Activated B cell treated with CpG ODN at 0.5 μM for 24 hours (primary cell): ENCODE measurements at regions not wholly inside any gene's neighbourhood (a gene's known extent, or its start where the extent isn't known, plus 50 kb on each side); places are given as distances from the start of the nearest gene placed in this dataset.

Experiments used
- ATAC-seq: fragments of 200-7000 bp; cut with Tn5 transposase; one replicate; pipeline ENCODE4 v1.10.0; 2021; ENCODE audit warnings: low read depth, mild to moderate bottlenecking, moderate library complexity
- CTCF ChIA-PET: fragments of 350-600 bp; sonication (Branson Sonifier 250); formaldehyde crosslinking; loops from one replicate; lab custom pipeline; 2021; ENCODE audit warnings: antibody characterized with exemption; lab: Charles Lee
- POLR2A ChIA-PET: fragments of 350-600 bp; sonication (Branson Sonifier 250); formaldehyde crosslinking; loops from one replicate; lab custom pipeline; 2021; ENCODE audit warnings: antibody characterized with exemption; lab: Charles Lee
- DNase-seq: peaks from one replicate; pipeline ENCODE4 v3.0.0; 2022
- H3K27ac Mint-ChIP-seq: one replicate; pipeline ENCODE4 v1.8.0; 2020; ENCODE audit warnings: mixed read lengths
- H3K27me3 Mint-ChIP-seq: one replicate; pipeline ENCODE4 v1.8.0; 2021; ENCODE audit warnings: mixed read lengths
- H3K36me3 Mint-ChIP-seq: one replicate; pipeline ENCODE4 v1.8.0; 2021; ENCODE audit warnings: low read depth, mixed read lengths
- H3K4me1 Mint-ChIP-seq: one replicate; pipeline ENCODE4 v1.8.0; 2021; ENCODE audit warnings: mixed read lengths
- H3K4me3 Mint-ChIP-seq: one replicate; pipeline ENCODE4 v1.8.0; 2020; ENCODE audit warnings: mild to moderate bottlenecking, mixed read lengths
- H3K9me3 Mint-ChIP-seq: one replicate; pipeline ENCODE4 v1.8.0; 2020; ENCODE audit warnings: mixed read lengths
- CTCF ChIP-seq: fragments of 200-600 bp; IDR thresholded peaks from one replicate; pipeline ENCODE4 v1.8.0; 2022; ENCODE audit warnings: antibody characterized with exemption, mild to moderate bottlenecking
- intact Hi-C: fragments of 100-400 bp; cut with micrococcal nuclease; formaldehyde crosslinking; loops from one replicate; pipeline ENCODE4 v1.15.1; 2024

GRCh38 chr3:132247211-132247610 is 70.0 kb upstream of the ACP3 start:
- Mint-ChIP-seq H3K27me3 (peaks cover 4% of the 10 kb centered on the region), H3K4me1 (no peaks in the 10 kb centered on the region), H3K27ac (no peak overlapping the region), H3K4me3 (no peak overlapping the region), H3K36me3 (no peaks in the 10 kb centered on the region), H3K9me3 (no peaks in the 10 kb centered on the region)
- DNase-seq (no peak), ATAC-seq (no peak)
- CTCF ChIA-PET = interaction anchor here (1.3 kb wide), 1 partner anchor 96 kb away, joined by 5 read pairs; no protein-coding TSS in a partner anchor
- intact Hi-C loops = no loop called here
- POLR2A ChIA-PET = no interaction called here
- TF ChIP-seq CTCF = no peak

GRCh38 chr3:132248490-132248889 is 68.7 kb upstream of the ACP3 start:
- POLR2A ChIA-PET = no interaction called here
- Mint-ChIP-seq H3K27ac (no peak overlapping the region), H3K36me3 (no peaks in the 10 kb centered on the region), H3K4me3 (no peak overlapping the region), H3K9me3 (no peaks in the 10 kb centered on the region), H3K4me1 (no peaks in the 10 kb centered on the region), H3K27me3 (peaks cover 4% of the 10 kb centered on the region)
- intact Hi-C loops = no loop called here
- no peak for TF ChIP-seq CTCF
- ATAC-seq (no peak), DNase-seq (no peak)
- CTCF ChIA-PET = interaction anchor here (1.3 kb wide), 1 partner anchor 95 kb away, joined by 5 read pairs; no protein-coding TSS in a partner anchor

GRCh38 chr3:132253262-132253878 is 63.8 kb upstream of the ACP3 start:
- Mint-ChIP-seq H3K27me3 (no peaks in the 10 kb centered on the region), H3K27ac (no peak overlapping the region)

GRCh38 chr3:132254076-132254755 is 63.0 kb upstream of the ACP3 start:
- TF ChIP-seq CTCF = no peak
- H3K27ac Mint-ChIP-seq = no peak overlapping the region
- no peaks in the 10 kb centered on the region for H3K4me1 Mint-ChIP-seq
- H3K9me3 Mint-ChIP-seq = no peaks in the 10 kb centered on the region
- H3K27me3 Mint-ChIP-seq = no peaks in the 10 kb centered on the region
- no peaks in the 10 kb centered on the region for H3K36me3 Mint-ChIP-seq
- ATAC-seq (no peak), DNase-seq (no peak)
- ChIA-PET CTCF (no interaction called here), POLR2A (no interaction called here)
- intact Hi-C loops = no loop called here
- H3K4me3 Mint-ChIP-seq = no peak overlapping the region

More at GRCh38 chr3:132253262-132253878, 63.8 kb upstream of the ACP3 start:
- H3K4me3 Mint-ChIP-seq = no peak overlapping the region
- ATAC-seq (no peak), DNase-seq (no peak)
- H3K9me3 Mint-ChIP-seq = no peaks in the 10 kb centered on the region
- intact Hi-C loops = loop anchor here (1.0 kb wide), 2 partner anchors 90 to 146 kb away; no protein-coding TSS in a partner anchor
- ChIA-PET CTCF (interaction anchor here (1.3 kb wide), 1 partner anchor 90 kb away, joined by 5 read pairs; no protein-coding TSS in a partner anchor), POLR2A (no interaction called here)
- no peaks in the 10 kb centered on the region for H3K4me1 Mint-ChIP-seq
- TF ChIP-seq CTCF = no peak
- no peaks in the 10 kb centered on the region for H3K36me3 Mint-ChIP-seq

- TF ChIP-seq CTCF = no peak
- no peaks in the 10 kb centered on the region for H3K27me3 Mint-ChIP-seq
- POLR2A ChIA-PET = no interaction called here
- no peaks in the 10 kb centered on the region for H3K4me1 Mint-ChIP-seq
- ATAC-seq (no peak), DNase-seq (no peak)
- intact Hi-C loops = no loop called here
- H3K27ac Mint-ChIP-seq = no peak overlapping the region
- no peaks in the 10 kb centered on the region for H3K36me3 Mint-ChIP-seq
- CTCF ChIA-PET = no interaction called here
- H3K9me3 Mint-ChIP-seq = no peaks in the 10 kb centered on the region
- H3K4me3 Mint-ChIP-seq = no peak overlapping the region
Measured at GRCh38 chr3:132255041-132255745, 62.0 kb upstream of the ACP3 start.
